ENCODE measurements at regions not wholly inside any gene's neighbourhood (a gene's known extent, or its start where the extent isn't known, plus 50 kb on each side); places are given as distances from the start of the nearest gene placed in this dataset.

- Histone ChIP-seq H3K4me2 (no peak overlapping the region), H3F3A (replicated peaks; ENCODE audit: insufficient read depth) (no peaks in the 10 kb centered on the region), H3K4me3 (ENCODE audit: low read depth in 2 of 2, low read length in 1 of 2) (no peak overlapping the region), H3K79me2 (ENCODE audit: insufficient read depth) (no peaks in the 10 kb centered on the region), H3K9me3 (no peaks in the 10 kb centered on the region), H3K9me2 (no peaks in the 10 kb centered on the region), H3K27ac (ENCODE audit: low read depth in 2 of 2, low read length in 1 of 2) (no peak overlapping the region), H4K20me1 (ENCODE audit: insufficient read depth) (no peaks in the 10 kb centered on the region), H3K27me3 (ENCODE audit: insufficient read depth) (no peaks in the 10 kb centered on the region; the same call in 1 of the 2 replicates), H3K4me1 (ENCODE audit: control insufficient read depth in 1 of 2, insufficient read depth in 2 of 2, low read depth in 1 of 2, low read length in 1 of 2) (no peaks in the 10 kb centered on the region), H2AFZ (ENCODE audit: low read depth) (no peak overlapping the region), H3K36me3 (replicated peaks in 1 of 2; ENCODE audit: control insufficient read depth in 1 of 2, insufficient read depth in 2 of 2, low read length in 1 of 2) (no peaks in the 10 kb centered on the region), H3K9ac (no peak overlapping the region)
- ChIA-PET POLR2A (no interaction called here), CTCF (interaction anchor here (1.7 kb wide), 1 partner anchor 10 kb away, joined by 4 read pairs; no protein-coding TSS in a partner anchor)
- WGBS (ENCODE audit: low lambda C conversion rate), result 9% methylated on average over 4 of the region's 4 CpGs
- TF ChIP-seq RFX5 (IDR thresholded peaks at IDR 0.05; ENCODE audit: low read length) (no peak), RAD21 (IDR thresholded peaks at IDR 0.05; ENCODE audit: low read length) (no peak), RCOR1 (IDR thresholded peaks at IDR 0.05; ENCODE audit: low read length) (no peak)
- no peak for DNase-seq
These were observed 125.0 kb upstream of the PITX1 start for GRCh38 chr5:135158982-135159381.

GRCh38 chr5:135158314-135158697, 124.3 kb upstream of the PITX1 start:
- no peaks in the 10 kb centered on the region for H3K4me1 ChIP-seq (ENCODE audit: control insufficient read depth in 1 of 2, insufficient read depth in 2 of 2, low read depth in 1 of 2, low read length in 1 of 2)
- no peak overlapping the region for H3K4me3 ChIP-seq (ENCODE audit: low read depth in 2 of 2, low read length in 1 of 2)
- WGBS (ENCODE audit: low lambda C conversion rate), result 13% methylated on average over 1 of the region's 1 CpG
- DNase-seq, result no peak
- POLR2A ChIA-PET, result no interaction called here
- H3K4me2 ChIP-seq, result no peak overlapping the region
- TF ChIP-seq TAF1 (IDR thresholded peaks at IDR 0.05; ENCODE audit: borderline replicate concordance, low read depth, low read length) (no peak), RAD21 (IDR thresholded peaks at IDR 0.05; ENCODE audit: low read length) (no peak), TEAD4 (IDR thresholded peaks at IDR 0.05; ENCODE audit: borderline replicate concordance, insufficient read depth) (no peak), ELF1 (IDR thresholded peaks at IDR 0.05) (no peak), FOXM1 (IDR thresholded peaks at IDR 0.05; ENCODE audit: low read depth) (no peak), NFIC (IDR thresholded peaks at IDR 0.05; ENCODE audit: borderline replicate concordance) (no peak), TCF12 (IDR thresholded peaks at IDR 0.05) (no peak), USF2 (IDR thresholded peaks at IDR 0.05; ENCODE audit: borderline replicate concordance, low read depth, low read length) (no peak), MXI1 (IDR thresholded peaks at IDR 0.05; ENCODE audit: low read depth, low read length) (no peak), MEF2A (IDR thresholded peaks at IDR 0.05; ENCODE audit: borderline replicate concordance, low read depth) (no peak), GATA2 (CRISPR knock-in tag; IDR thresholded peaks at IDR 0.05) (no peak), GABPA (IDR thresholded peaks at IDR 0.05; ENCODE audit: low read depth) (no peak), SMC3 (IDR thresholded peaks at IDR 0.05; ENCODE audit: low read depth, low read length) (no peak), FOXJ3 (CRISPR knock-in tag; IDR thresholded peaks at IDR 0.05) (no peak), YY1 (IDR thresholded peaks at IDR 0.05; ENCODE audit: low read depth) (no peak), CHD2 (IDR thresholded peaks at IDR 0.05; ENCODE audit: low read length, partially characterized antibody) (no peak), FOSL2 (IDR thresholded peaks at IDR 0.05; ENCODE audit: borderline replicate concordance, low read depth) (no peak)
- TF ChIP-seq, protein P1, sequence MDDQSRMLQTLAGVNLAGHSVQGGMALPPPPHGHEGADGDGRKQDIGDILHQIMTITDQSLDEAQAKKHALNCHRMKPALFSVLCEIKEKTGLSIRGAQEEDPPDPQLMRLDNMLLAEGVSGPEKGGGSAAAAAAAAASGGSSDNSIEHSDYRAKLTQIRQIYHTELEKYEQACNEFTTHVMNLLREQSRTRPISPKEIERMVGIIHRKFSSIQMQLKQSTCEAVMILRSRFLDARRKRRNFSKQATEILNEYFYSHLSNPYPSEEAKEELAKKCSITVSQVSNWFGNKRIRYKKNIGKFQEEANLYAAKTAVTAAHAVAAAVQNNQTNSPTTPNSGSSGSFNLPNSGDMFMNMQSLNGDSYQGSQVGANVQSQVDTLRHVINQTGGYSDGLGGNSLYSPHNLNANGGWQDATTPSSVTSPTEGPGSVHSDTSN (IDR thresholded peaks at IDR 0.05), result no peak
- TF ChIP-seq, protein P2, sequence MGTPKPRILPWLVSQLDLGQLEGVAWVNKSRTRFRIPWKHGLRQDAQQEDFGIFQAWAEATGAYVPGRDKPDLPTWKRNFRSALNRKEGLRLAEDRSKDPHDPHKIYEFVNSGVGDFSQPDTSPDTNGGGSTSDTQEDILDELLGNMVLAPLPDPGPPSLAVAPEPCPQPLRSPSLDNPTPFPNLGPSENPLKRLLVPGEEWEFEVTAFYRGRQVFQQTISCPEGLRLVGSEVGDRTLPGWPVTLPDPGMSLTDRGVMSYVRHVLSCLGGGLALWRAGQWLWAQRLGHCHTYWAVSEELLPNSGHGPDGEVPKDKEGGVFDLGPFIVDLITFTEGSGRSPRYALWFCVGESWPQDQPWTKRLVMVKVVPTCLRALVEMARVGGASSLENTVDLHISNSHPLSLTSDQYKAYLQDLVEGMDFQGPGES (IDR thresholded peaks at IDR 0.05; ENCODE audit: low read depth, low read length), result no peak
- TF ChIP-seq, protein P3, sequence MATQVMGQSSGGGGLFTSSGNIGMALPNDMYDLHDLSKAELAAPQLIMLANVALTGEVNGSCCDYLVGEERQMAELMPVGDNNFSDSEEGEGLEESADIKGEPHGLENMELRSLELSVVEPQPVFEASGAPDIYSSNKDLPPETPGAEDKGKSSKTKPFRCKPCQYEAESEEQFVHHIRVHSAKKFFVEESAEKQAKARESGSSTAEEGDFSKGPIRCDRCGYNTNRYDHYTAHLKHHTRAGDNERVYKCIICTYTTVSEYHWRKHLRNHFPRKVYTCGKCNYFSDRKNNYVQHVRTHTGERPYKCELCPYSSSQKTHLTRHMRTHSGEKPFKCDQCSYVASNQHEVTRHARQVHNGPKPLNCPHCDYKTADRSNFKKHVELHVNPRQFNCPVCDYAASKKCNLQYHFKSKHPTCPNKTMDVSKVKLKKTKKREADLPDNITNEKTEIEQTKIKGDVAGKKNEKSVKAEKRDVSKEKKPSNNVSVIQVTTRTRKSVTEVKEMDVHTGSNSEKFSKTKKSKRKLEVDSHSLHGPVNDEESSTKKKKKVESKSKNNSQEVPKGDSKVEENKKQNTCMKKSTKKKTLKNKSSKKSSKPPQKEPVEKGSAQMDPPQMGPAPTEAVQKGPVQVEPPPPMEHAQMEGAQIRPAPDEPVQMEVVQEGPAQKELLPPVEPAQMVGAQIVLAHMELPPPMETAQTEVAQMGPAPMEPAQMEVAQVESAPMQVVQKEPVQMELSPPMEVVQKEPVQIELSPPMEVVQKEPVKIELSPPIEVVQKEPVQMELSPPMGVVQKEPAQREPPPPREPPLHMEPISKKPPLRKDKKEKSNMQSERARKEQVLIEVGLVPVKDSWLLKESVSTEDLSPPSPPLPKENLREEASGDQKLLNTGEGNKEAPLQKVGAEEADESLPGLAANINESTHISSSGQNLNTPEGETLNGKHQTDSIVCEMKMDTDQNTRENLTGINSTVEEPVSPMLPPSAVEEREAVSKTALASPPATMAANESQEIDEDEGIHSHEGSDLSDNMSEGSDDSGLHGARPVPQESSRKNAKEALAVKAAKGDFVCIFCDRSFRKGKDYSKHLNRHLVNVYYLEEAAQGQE (IDR thresholded peaks at IDR 0.05; ENCODE audit: low read depth, low read length), result no peak
- no peak overlapping the region for H3K9ac ChIP-seq
- no peaks in the 10 kb centered on the region for H3K9me2 ChIP-seq
- no peaks in the 10 kb centered on the region for H3K9me3 ChIP-seq
- H4K20me1 ChIP-seq (ENCODE audit: insufficient read depth), result no peaks in the 10 kb centered on the region
- no peak overlapping the region for H3K27ac ChIP-seq (ENCODE audit: low read depth in 2 of 2, low read length in 1 of 2)
- H2AFZ ChIP-seq (ENCODE audit: low read depth), result no peak overlapping the region
- no peaks in the 10 kb centered on the region for H3K79me2 ChIP-seq (ENCODE audit: insufficient read depth)
- H3F3A ChIP-seq (replicated peaks; ENCODE audit: insufficient read depth), result no peaks in the 10 kb centered on the region
- no peaks in the 10 kb centered on the region for H3K36me3 ChIP-seq (replicated peaks in 1 of 2; ENCODE audit: control insufficient read depth in 1 of 2, insufficient read depth in 2 of 2, low read length in 1 of 2)
- H3K27me3 ChIP-seq (ENCODE audit: insufficient read depth), result no peaks in the 10 kb centered on the region; the same call in 1 of the 2 replicates
- CTCF ChIA-PET, result interaction anchor here (1.7 kb wide), 1 partner anchor 11 kb away, joined by 4 read pairs; no protein-coding TSS in a partner anchor
